OCI-M2 (cell line): ENCODE measurements at regions not wholly inside any gene's neighbourhood (a gene's known extent, or its start where the extent isn't known, plus 50 kb on each side); places are given as distances from the start of the nearest gene placed in this dataset.
"Not testable (repeated sequence)": the region's sequence is repeated elsewhere in the genome, so short reads cannot be mapped to it uniquely, and the experiment has no call there.

Experiments used
- DNase-seq: peaks from one replicate; lab custom pipeline; 2025; ENCODE audit not compliant: unreplicated experiment; lab: John Stamatoyannopoulos, UW

DNA sequence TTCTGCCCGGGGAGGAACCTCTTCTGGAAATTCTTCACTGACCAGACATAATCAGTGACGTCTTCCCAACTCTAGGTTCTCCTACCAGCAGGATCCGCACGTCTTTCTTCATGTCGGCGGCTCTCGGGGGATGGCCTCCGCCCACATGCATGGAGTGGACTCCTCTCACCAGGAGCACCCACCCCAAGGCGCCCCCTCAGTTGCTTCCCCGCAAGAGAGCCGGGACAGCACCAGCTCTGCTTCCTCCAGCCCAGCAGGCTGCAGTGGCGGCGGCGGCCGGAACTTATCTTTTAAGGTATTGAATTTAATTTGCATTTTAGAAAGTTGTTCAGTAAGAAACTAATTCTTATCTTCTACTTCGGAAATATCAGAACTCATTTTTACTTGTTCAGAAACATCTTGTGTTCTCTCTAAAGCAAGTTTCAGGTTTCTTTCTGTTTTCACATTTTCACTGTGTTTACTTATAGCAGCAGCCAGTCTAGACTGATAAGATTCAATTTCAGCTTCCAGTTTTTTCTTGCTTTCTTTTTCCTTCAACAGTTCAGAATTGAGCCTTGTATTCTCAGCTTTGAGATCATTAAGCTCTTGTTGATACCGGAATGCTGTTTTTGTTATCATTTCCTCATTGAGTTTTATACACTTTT lies 343.5 kb downstream of the TUBA3C start:
- DNase-seq: peak; percentile 8

DNA sequence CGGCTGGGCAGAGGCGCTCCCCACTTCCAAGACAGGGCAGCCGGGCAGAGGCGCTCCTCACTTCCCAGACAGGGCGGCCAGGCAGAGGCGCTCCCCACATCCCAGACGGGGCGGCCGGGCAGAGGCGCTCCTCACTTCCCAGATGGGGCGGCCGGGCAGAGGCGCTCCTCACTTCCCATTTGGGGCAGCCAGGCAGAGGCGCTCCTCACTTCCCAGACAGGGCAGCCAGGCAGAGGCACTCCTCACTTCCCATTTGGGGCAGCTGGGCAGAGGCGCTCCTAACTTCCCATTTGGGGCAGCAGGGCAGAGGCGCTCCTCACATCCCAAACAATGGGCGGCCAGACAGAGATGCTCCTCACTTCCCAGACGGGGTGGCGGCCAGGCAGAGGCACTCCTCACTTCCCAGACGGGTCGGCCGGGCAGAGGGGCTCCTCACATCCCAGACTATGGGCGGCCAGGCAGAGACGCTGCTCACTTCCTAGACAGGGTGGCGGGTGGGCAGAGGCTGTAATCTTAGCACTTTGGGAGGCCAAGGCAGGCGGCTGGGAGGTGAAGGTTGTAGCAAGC lies 344.4 kb downstream of the TUBA3C start:
- DNase-seq: not testable (repeated sequence)

DNA sequence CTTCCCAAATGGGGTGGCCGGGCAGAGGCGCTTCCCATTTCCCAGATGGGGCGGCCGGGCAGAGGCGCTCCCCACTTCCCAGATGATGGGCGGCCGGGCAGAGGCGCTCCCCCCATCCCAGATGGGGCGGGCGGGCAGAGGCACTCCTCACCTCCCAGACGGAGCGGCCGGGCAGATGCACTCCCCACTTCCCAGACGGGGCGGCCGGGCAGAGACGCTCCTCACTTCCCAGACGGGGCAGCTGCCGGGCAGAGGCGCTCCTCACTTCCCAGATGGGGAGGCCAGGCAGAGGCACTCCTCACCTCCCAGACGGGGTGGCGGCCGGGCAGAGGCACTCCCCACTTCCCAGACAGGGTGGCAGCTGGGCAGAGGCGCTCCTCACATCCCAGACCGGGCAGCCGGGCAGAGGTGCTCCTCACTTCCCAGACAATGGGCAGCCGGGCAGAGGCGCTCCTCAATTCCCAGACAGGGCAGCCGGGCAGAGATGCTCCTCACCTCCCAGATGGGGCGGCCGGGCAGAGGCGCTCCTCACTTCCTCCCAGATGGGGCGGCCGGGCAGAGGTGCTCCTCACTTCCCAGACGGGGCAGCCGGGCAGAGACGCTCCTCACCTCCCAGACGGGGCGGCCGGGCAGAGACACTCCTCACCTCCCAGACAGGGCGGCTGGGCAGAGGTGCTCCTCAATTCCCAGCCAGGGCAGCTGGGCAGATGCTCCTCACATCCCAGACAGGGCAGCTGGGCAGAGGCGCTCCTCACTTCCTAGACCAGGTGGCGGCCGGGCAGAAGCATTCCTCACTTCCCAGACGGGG lies 345.0 kb downstream of the TUBA3C start:
- not testable (repeated sequence) for DNase-seq

DNA sequence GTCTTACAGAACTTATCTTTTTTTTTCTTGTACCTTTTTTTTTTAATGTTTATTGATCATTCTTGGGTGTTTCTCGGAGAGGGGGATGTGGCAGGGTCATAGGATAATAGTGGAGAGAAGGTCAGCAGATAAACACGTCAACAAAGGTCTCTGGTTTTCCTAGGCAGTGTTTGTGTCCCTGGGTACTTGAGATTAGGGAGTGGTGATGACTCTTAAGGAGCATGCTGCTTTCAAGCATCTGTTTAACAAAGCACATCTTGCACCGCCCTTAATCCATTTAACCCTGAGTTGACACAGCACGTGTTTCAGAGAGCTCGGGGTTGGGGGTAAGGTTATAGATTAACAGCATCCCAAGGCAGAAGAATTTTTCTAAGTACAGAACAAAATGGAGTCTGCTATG lies 345.9 kb downstream of the TUBA3C start:
- DNase-seq: not testable (repeated sequence)

DNA sequence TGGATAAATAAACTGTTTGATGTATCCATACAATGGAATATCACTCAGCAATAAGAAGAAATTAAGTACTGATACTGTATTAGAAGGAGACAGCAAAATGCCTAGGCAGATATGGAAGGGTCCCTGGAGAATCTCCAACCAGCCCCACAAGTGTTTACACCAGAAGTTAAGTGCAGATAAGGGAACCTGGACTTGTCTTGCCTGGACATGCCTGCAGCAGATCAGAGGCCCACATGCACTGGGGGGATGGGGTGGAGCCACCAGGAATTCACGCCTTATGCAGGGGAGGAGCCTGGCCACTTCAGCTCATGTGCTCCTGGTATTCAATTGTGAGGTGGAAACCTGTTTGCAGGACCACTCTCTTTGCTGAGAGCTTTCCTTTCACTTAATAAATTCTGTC lies 356.9 kb downstream of the TUBA3C start:
- DNase-seq: not testable (repeated sequence)

DNA sequence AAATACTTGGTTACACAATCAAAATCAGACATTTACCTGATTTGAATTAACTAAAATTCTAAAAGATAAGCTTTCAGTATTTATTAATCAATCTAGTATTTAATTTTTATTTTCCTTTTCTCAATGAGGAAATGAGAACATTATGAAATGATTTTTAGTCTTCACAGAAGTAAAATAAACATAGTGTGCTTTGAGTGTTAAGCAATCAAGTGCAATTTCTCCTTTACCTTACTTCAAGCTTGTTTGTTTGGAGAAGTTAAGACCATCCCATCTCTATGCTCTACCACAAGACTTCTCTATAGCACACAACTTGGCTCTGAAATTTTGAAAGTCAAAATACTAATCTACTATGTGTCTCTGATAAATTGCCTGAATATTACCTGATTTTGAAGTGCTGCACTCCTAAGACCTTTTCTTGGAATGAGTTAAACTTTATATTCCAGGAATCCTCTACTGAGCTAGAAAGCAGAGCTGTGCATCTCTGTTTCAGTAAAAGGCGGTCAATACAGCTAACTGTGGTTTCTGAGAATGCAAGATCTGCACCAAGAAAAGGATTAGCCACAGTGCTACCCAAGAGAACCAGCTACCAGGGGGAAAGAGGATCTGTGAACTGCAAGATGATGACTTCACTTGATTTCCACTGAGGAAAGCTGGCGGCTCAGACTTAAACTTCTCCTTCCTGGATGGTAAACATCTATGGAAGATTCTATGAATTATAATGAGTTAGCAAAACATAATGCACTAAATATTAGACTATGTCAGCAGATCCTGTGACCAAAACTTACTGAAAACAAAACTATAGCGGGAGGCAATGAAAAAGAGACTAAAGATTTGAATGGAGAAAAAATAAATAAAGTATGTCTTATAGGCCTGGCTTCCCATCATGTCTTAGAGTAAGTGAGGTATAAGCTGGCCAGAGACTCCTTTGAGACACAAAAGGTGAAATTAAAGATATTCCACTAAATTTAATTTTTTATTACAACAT lies 358.7 kb downstream of the TUBA3C start:
- DNase-seq: not testable (repeated sequence)

DNA sequence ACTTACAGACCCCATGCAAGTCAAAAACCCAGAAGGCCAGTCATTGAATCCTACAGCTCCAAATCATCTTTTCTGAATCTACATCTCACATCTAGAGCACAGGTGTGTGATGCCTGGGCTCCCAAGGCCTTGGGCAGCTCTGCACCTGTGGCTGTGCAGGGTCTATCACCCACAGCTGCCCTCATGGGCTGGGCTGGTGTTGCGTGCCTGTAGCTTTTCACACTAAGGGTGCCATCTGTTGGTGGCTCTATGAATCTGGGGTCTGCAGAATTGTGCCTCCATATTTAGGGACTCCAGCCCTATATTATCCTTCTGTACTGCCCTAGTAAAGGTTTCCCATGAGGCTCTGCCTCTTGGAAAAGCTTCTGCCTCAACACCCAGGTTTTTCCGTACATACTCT lies 407.6 kb downstream of the TUBA3C start:
- DNase-seq: not testable (repeated sequence)

DNA sequence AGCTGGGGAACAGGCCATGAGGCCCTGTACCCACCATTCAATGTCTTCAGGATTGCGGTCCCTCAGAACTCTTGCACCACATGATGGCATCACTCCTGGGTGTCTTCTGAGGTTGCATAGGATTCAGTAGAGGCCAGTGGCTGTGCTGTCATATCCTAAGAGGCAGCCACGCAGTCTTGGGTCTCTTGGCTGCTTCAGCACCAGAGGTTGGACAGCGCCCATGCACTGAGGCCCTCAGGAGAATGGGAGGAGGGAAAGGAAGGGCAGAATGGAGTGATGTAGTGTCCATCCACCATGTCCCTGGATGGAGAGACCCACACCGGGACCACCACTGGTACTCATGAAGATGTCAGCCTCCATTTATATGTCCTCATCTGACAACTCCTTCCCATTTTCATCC lies 439.9 kb downstream of the TUBA3C start:
- not testable (repeated sequence) for DNase-seq

DNA sequence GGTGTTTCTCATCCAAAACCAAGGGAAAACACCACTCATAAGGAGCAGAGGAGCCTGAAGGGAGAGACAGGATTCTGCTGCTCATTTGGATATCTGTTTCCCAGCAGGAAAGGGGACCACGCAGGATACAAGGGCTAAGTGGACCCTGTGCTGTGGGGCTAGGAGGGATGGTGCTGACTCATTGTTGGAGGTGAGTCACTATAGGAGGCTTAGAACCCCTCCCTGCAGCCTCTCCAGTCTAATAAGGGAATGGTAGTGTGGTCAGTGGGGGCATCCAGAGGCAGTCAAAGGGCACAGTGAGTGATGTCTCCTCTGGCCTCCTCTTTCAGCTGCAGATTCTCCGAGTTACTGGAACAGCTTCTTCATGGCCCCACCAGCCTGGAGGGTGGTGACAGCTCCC lies 442.3 kb downstream of the TUBA3C start:
- DNase-seq: no peak

DNA sequence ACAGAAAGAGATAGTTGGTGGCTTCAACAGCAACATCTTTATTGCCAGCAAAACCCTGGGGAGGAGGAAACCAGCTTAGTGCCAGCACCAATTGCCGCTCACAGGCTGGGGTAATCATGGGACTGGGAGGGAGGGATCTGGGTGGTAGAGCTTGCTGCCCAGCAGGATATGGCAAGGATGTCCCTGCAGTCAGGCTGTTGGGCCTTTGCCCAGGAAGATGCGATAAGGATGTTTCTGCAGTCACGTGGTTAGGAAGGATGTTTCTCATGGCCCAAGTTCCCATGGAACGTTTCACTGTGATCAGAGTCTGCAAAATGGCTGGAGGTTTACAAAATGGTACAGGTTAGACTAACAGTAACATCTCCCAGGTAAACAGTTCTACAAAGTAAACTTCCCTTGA lies 443.5 kb downstream of the TUBA3C start:
- not testable (repeated sequence) for DNase-seq

DNA sequence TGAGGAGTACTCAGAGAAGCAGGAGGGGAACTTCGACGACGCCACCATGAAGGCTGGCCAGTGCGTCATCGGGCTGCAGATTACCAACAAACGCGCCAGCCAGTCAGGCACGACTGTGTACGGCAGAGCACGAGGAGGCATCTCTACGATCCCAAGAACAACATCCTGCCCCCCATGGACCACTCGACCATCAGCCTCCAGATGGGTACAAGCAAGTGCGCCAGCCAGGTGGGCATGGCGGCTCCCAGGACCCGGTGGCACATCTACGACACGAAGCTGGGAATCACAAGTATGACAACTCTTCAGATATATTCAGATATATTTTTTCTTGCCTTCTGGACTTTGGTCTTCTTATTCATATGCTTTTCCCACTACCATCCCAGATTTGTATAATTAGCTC lies 454.5 kb downstream of the TUBA3C start:
- DNase-seq: not testable (repeated sequence)

DNA sequence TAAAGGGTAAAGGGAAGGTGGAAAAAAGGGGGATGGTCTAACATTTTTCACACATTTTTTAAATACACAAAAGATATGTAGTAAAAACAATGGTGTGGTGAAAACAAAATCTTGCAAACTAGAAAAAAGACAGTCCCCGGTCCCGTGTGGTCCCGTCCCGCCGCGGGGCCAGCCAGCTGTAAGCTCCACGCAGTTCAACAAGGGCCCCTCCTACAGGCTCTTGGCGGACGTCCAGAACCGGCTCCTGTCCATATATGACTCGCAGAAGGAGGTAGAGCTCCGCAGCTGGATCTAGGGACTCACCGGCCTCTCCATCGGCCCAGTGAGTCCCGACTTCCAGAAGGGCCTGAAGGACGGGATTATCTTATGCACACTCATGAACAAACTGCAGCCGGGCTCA lies 455.1 kb downstream of the TUBA3C start:
- not testable (repeated sequence) for DNase-seq

DNA sequence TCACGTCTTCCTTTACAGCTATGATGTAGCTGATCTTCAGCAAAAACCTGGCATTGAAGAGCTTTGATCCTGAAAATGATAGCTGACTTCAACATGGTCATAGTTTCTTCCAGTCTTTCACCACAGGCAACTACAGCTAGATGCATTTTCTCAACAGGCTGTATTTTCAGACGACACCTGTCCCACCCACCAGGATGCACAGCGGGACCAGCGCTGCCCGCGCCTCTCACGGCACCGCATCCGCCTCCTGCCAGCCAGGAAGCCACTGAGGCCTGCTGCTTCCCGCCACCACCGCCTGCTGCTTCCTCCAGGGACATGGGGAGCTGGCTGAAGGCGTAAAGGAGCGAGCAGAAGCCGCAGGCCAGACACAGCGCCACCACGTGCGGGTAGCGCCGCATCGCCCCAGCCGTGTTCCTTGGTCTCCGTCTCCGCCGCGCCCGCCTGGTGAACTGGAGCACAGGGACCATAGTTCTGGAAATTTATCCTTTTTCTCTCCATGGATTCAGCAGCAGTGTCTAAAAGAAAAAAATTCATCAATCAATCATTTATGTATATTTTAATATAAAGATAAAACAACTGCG lies 456.3 kb downstream of the TUBA3C start:
- not testable (repeated sequence) for DNase-seq

DNA sequence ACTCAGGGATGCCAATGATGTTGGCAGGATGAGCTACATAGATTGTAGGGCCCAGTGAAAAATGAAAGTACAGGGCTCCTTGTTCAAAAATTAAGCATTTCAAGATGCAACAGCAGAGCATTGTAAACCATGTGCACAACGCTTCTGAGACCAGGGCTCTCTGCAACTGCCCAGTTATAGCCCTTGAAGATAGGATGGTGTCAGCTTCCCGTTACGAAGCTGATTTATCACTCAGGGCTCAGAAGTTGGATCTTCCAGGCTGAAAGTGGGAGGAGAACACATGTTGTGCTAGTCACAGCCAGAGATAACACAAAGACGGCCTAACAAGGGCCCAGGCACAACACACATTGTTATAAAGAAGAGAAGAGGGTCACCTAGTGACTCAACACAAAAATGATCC lies 466.7 kb downstream of the TUBA3C start:
- no peak for DNase-seq

DNA sequence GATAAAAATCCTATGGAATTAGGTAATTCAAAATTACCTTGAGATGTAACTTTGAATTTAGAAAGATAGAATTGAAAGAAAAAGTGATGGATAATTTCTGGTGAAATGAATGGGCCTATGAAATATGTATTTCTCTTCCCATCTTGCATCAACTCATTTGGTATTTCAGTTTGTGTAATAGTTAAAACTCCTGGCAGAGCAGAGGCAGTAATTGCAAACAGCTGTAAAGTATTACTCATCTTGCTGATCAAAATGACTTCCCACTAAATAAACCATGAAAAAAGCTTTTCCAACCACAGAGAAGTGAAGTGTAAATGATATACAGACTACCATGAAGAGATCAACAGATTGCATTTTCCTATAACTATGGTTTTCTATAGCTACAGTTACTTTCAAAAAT lies 471.0 kb downstream of the TUBA3C start:
- DNase-seq: not testable (repeated sequence)

DNA sequence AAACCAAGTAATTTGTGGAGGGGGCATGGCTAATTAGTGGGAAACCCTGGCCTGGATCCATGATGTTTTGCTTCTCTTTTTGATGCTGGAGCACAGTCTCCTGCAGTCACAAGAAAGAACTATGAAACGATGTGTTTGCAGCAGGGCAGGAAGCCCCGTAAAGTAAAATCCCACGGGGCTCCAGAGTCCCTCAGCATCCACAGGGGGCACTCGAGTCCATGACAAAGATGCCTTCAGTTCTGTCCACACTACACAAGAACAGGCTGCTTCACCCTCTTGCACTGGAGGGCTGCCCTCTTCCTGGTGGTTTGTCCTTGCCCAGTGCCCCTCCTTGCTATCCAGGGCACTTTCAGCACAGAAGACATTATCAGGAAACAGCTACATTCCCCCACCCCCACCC lies 475.1 kb downstream of the TUBA3C start:
- not testable (repeated sequence) for DNase-seq

DNA sequence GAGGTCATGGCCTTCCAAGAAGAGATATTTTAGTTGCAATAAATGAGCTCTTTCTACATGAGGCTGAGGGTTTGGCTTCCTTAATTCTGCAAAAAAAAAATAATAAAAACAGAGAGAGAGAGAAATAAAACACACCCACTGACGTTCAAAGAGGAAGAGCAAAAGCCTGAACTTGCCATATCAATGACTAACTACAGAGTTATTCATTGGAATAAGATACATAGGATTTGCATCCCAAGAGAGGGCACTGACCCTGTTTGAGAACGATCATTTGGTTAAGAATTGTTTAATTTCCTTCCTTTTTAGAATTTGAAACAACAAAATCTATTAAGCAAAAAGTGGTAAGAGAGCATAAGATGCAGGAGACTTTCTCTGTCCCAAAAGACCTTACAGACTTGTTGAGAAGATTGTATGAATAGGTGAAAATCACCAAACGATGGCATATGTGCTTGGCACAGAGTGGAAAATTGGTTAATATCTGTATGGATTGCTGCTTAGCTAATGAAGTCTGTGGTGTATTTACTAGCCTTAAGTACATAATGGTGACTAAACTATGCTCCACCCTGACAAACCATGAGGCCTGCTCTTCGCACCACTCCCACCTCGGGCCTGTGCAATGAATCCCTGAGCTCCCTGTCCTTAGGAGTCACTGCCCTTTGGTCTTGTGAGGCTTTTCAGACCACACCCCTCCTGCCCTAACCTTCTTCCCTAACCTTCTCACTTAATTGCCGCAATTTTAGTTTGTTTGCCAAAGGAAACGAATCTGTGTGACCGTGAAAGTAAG lies 479.0 kb downstream of the TUBA3C start:
- DNase-seq: not testable (repeated sequence)

DNA sequence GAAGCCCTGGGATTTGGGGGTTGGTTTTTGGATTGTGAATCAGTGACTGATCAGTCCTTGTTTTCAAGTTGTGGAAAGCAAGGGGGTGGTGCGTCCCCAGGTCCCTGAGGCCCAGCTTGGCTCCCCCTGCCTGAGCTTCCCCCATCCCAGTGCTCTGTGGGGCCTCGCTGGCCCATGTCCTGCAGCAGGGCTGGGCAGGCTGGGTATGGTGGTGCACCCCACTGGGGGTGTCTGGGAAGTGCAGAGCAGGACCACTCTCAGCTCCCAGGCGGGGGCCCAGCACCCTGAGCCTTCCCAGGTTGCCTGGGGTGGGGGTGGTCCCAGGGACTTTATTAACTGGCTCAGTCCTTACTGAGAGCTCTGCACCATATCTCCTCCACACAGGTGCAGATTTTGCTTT lies 483.3 kb downstream of the TUBA3C start:
- not testable (repeated sequence) for DNase-seq

DNA sequence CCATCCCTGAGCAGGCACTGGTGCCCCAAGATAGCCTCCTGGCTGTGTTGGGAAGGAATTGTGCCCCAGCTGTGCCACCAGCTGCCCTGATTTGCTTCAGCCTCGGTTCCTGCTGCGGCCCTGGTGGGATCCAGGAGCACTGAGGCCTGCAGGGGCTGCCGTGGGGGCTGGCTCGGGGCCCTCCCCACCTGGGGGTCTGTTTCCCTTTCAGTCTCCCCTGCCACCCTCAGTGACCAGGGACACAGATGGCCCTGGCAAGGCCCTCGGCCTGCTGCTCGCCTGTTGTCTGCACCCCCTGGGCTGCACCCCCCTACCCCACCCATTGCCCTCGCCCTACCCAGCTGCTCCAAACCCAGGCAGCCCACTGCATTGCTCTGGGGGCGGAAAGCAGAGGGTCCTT lies 483.8 kb downstream of the TUBA3C start:
- DNase-seq: not testable (repeated sequence)

DNA sequence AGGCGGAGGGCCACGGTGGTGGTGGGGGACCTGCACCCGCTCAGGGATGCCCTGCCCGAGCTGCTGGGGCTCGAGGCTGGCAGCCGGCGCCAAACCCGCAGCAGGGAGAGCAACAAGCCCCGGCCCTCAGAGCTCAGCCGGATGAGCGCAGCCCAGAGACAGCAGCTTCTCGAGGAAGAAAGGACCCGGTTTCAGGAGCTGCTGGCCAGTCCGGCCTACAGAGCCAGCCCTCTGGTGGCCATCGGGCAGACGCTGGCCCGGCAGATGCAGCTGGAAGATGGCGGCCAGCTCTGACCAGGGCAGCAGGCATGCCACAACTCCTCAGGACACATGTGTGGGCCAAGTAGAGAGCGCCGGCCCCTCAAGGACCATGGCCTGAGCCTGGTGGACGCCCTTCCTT lies 484.4 kb downstream of the TUBA3C start:
- DNase-seq: not testable (repeated sequence)
